ENCODE measurements at regions not wholly inside any gene's neighbourhood (a gene's known extent, or its start where the extent isn't known, plus 50 kb on each side); places are given as distances from the start of the nearest gene placed in this dataset.

GRCh38 chr16:51624080-51624775, 473.2 kb upstream of the SALL1 start:
- TF ChIP-seq POLR2AphosphoS5 (IDR thresholded peaks at IDR 0.05; ENCODE audit: low read depth, low read length) = no peak
- no peak for TF ChIP-seq POLR2A (IDR thresholded peaks at IDR 0.05; ENCODE audit: low read depth, low read length)
- no peak for TF ChIP-seq TAF1 (IDR thresholded peaks at IDR 0.05; ENCODE audit: borderline replicate concordance, low read depth, low read length)

Data from GM12892 (cell line).